ENCODE measurements at regions not wholly inside any gene's neighbourhood (a gene's known extent, or its start where the extent isn't known, plus 50 kb on each side); places are given as distances from the start of the nearest gene placed in this dataset.

DNA sequence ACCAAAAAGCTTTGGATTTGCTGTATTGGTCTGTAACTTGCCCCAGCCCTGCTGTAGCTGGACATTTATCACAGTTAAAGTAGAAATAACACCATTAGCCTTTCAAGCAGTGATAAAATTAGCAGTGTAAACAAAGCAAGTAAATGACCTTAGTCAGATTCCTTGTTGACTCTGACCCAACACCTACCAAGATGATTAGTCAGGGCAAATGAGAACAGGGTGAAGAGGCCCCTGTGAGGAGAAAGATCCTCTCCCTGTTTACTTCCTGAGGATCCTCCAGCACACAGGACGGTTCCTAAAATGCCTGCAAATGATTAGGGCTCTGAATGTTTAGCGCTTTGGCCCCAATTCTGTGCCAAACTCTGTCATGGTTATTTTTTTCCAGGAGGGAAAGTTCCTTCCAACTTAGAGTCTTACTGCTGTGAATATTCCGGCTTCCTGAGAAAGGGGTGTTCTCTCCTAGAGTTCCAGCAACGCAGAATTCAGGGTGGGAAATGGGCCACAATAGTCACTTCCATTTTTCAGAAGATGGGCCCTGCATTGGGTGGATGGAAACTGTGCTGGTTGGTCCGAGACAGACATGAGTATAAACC lies 259.0 kb upstream of the MYOCD start:
- Mint-ChIP-seq H3K4me1 (no peaks in the 10 kb centered on the region), H3K9me3 (peaks cover 2% of the 10 kb centered on the region), H3K27ac (no peak overlapping the region), H3K4me3 (no peak overlapping the region), H3K27me3 (no peaks in the 10 kb centered on the region), H3K36me3 (ENCODE audit: low read depth) (no peaks in the 10 kb centered on the region)
- intact Hi-C loops (cut with micrococcal nuclease): no loop called here
- ChIA-PET CTCF (no interaction called here), POLR2A (no interaction called here)
- ATAC-seq (ENCODE audit: low read depth): no peak
- DNase-seq: no peak
- TF ChIP-seq, protein P1, sequence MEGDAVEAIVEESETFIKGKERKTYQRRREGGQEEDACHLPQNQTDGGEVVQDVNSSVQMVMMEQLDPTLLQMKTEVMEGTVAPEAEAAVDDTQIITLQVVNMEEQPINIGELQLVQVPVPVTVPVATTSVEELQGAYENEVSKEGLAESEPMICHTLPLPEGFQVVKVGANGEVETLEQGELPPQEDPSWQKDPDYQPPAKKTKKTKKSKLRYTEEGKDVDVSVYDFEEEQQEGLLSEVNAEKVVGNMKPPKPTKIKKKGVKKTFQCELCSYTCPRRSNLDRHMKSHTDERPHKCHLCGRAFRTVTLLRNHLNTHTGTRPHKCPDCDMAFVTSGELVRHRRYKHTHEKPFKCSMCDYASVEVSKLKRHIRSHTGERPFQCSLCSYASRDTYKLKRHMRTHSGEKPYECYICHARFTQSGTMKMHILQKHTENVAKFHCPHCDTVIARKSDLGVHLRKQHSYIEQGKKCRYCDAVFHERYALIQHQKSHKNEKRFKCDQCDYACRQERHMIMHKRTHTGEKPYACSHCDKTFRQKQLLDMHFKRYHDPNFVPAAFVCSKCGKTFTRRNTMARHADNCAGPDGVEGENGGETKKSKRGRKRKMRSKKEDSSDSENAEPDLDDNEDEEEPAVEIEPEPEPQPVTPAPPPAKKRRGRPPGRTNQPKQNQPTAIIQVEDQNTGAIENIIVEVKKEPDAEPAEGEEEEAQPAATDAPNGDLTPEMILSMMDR (IDR thresholded peaks at IDR 0.05): no peak

DNA sequence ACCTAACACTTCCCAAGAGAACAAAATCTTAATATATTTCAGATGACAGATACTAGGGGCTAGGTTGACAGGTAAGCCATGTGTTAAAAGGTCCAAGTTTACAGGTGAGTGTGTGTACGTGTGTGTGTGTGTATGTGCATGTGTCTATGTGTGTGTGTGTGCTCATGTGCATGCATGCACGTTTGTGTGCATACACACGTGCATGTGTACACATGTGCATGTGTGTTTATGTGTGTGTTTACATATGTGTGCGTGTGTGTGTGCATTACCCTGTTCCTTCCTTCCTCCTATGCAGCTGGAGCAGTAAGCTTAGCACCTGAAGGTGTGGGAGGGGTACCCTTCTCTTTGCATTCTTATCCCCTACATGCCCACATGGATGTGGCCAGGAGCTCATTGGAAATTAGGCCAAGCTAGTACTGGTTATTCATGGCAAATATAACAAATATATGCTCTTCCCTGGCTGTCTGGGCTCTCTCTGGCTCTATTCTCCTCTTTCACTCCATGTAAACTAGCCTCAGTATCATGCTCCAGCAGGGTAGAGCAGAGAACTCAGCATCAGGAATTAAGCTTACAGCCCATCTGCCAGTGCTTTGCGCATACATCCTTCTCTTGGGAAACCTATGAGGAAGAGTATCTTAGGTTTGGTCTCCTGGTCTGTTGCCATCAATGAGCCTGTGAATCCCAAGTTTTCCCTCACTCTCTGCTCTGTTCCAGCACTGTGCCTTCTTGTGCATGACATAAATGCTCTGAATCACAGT lies 258.0 kb upstream of the MYOCD start:
- peaks cover 2% of the 10 kb centered on the region for H3K9me3 Mint-ChIP-seq
- H3K4me3 Mint-ChIP-seq: no peak overlapping the region
- TF ChIP-seq, protein P1 (IDR thresholded peaks at IDR 0.05): no peak
- POLR2A ChIA-PET: no interaction called here
- DNase-seq: no peak
- no peak for ATAC-seq (ENCODE audit: low read depth)
- no peak overlapping the region for H3K27ac Mint-ChIP-seq
- no peaks in the 10 kb centered on the region for H3K27me3 Mint-ChIP-seq
- H3K36me3 Mint-ChIP-seq (ENCODE audit: low read depth): no peaks in the 10 kb centered on the region
- intact Hi-C loops (cut with micrococcal nuclease): no loop called here
- H3K4me1 Mint-ChIP-seq: no peaks in the 10 kb centered on the region
- CTCF ChIA-PET: no interaction called here

DNA sequence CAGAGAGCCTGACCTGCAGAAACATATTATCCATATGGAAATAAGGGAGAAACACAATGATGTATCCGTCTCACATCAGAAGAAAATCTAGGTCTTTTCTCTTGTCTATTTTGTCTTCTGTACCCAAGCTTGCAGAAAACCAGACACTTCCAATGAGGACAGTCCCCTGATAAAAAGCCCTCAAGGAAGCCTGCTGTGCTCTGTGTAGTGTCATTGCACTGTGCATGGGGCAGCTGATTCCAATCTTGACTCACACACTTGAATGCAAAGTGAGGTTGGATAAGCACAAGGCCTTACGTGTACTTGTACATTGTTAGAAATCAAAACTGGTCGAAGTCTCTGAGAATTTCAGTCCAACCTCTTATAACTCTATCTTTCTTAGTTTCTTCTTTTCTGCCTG lies 256.6 kb upstream of the MYOCD start:
- TF ChIP-seq, protein P1 (IDR thresholded peaks at IDR 0.05): no peak
- intact Hi-C loops (cut with micrococcal nuclease): no loop called here
- H3K9me3 Mint-ChIP-seq: peaks cover 2% of the 10 kb centered on the region
- no peaks in the 10 kb centered on the region for H3K36me3 Mint-ChIP-seq (ENCODE audit: low read depth)
- H3K4me3 Mint-ChIP-seq: no peak overlapping the region
- ChIA-PET POLR2A (no interaction called here), CTCF (no interaction called here)
- ATAC-seq (ENCODE audit: low read depth): no peak
- H3K27me3 Mint-ChIP-seq: no peaks in the 10 kb centered on the region
- H3K27ac Mint-ChIP-seq: no peak overlapping the region
- no peak for DNase-seq
- no peaks in the 10 kb centered on the region for H3K4me1 Mint-ChIP-seq

DNA sequence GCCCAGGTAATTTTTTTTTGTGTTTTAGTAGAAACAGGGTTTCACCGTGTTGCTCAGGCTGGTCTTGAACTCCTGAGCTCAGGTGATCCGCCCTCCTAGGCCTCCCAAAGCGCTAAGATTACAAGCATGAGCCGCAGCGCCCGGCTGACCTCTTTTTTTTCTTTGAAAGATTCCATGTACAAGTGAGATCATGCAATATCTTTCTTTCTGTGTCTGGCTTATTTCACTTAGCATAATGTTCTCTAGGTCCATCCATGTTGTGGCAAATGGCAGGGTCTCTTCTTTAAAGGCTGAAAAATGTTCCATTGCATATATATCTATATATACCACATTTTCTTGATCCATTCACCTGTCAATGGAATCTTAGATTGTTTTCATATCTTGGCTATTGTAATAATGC lies 255.0 kb upstream of the MYOCD start:
- Mint-ChIP-seq H3K4me1 (no peaks in the 10 kb centered on the region), H3K27ac (no peak overlapping the region), H3K36me3 (ENCODE audit: low read depth) (no peaks in the 10 kb centered on the region), H3K4me3 (no peak overlapping the region), H3K27me3 (no peaks in the 10 kb centered on the region), H3K9me3 (peaks cover 2% of the 10 kb centered on the region)
- intact Hi-C loops (cut with micrococcal nuclease): no loop called here
- DNase-seq (no peak), ATAC-seq (ENCODE audit: low read depth) (no peak)
- CTCF ChIA-PET: no interaction called here
- TF ChIP-seq, protein P1 (IDR thresholded peaks at IDR 0.05): no peak
- POLR2A ChIA-PET: no interaction called here

DNA sequence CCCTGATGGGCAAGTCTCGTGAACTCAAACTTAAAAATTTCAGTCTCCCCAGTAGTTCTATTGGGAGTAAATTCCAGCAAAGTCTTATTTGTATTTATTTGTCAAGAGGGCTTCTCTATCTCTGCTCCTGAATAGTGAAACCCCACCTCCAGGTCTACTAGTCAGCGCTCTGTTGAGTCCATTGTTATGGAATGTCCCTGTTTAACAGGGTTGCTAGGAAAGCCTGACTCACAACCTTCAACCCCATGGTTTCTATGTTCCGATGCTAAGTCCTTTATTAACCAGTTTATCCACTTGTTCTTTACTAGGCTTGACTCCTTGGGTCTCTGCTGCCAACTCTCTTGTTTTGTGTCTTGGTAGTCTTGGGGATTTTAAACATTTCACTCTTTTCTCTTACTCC lies 250.7 kb upstream of the MYOCD start:
- intact Hi-C loops (cut with micrococcal nuclease): no loop called here
- ChIA-PET CTCF (no interaction called here), POLR2A (no interaction called here)
- TF ChIP-seq, protein P1 (IDR thresholded peaks at IDR 0.05): no peak
- H3K27ac Mint-ChIP-seq: no peak overlapping the region
- H3K4me1 Mint-ChIP-seq: no peaks in the 10 kb centered on the region
- H3K36me3 Mint-ChIP-seq (ENCODE audit: low read depth): no peaks in the 10 kb centered on the region
- DNase-seq (no peak), ATAC-seq (ENCODE audit: low read depth) (no peak)
- H3K9me3 Mint-ChIP-seq: peaks cover 6% of the 10 kb centered on the region
- H3K4me3 Mint-ChIP-seq: no peak overlapping the region
- H3K27me3 Mint-ChIP-seq: no peaks in the 10 kb centered on the region
